Uterus (tissue), 3 donors: ENCODE measurements at regions not wholly inside any gene's neighbourhood (a gene's known extent, or its start where the extent isn't known, plus 50 kb on each side); places are given as distances from the start of the nearest gene placed in this dataset.

Experiments
- DNase-seq, 2 donors: peaks; one replicate each; pipeline ENCODE4 v3.0.0-alpha.2; 2019 to 2020
- H3K27ac ChIP-seq, 2 donors: fragments of 200-600 bp; sonication (generic); 1 replicate in 1 of 2; 2 replicates in 1 of 2; pipeline ENCODE4 v1.5.1; 2016 to 2018
- H3K27me3 ChIP-seq, 2 donors: fragments of 200-600 bp; sonication (generic); one replicate each; pipeline ENCODE4 v1.5.1; 2018 to 2019; ENCODE audit warnings: control low read depth in 1 of 2
- H3K36me3 ChIP-seq, 2 donors: fragments of 200-600 bp; sonication (generic); one replicate each; pipeline ENCODE4 v1.5.1; 2019; ENCODE audit warnings: control low read depth in 1 of 2
- H3K4me1 ChIP-seq, 2 donors: fragments of 200-600 bp; sonication (generic); one replicate each; pipeline ENCODE4 v1.5.1; 2018 to 2019; ENCODE audit warnings: control low read depth in 1 of 2
- H3K4me3 ChIP-seq, 2 donors: fragments of 200-600 bp; sonication (generic); 1 replicate in 1 of 2; 2 replicates in 1 of 2; pipeline ENCODE4 v1.5.1; 2018 to 2019; ENCODE audit warnings: mild to moderate bottlenecking in 1 of 2
- H3K9me3 ChIP-seq, 2 donors: fragments of 200-600 bp; sonication (generic); one replicate each; pipeline ENCODE4 v1.5.1; 2019; ENCODE audit warnings: control low read depth in 1 of 2
- POLR2A ChIP-seq, 2 donors: fragments of 450-650 bp; IDR thresholded peaks; one replicate each; pipeline ENCODE4 v1.6.1; 2016; ENCODE audit warnings: antibody characterized with exemption in 2 of 2, mild to moderate bottlenecking in 1 of 2, moderate library complexity in 1 of 2
- intact Hi-C: fragments of 100-400 bp; cut with DNase I; formaldehyde crosslinking; loops from one replicate; pipeline ENCODE4 v1.15.1; 2023; ENCODE audit warnings: low total_unique reads
- TF ChIP-seq, protein P1 (sequence below), 4 experiments: fragments of 200-600 bp in 2 of 4; fragments of 450-650 bp in 2 of 4; sonication (generic) in 2 of 4; IDR thresholded peaks; one replicate each; pipeline ENCODE4 v1.5.1; 2016 to 2019; ENCODE audit warnings: antibody characterized with exemption in 4 of 4, mild to moderate bottlenecking in 2 of 4, moderate library complexity in 1 of 4
- donor health status: DM: yes; HTN: yes; CAD: no.

GRCh38 chr13:22092791-22093560, 422.1 kb downstream of the FGF9 start:
- no peak for DNase-seq
- H3K9me3 ChIP-seq, result no peaks in the 10 kb centered on the region
- no peak overlapping the region for H3K4me3 ChIP-seq
- TF ChIP-seq POLR2A (IDR thresholded peaks at IDR 0.05), result no peak
- TF ChIP-seq, protein P1, sequence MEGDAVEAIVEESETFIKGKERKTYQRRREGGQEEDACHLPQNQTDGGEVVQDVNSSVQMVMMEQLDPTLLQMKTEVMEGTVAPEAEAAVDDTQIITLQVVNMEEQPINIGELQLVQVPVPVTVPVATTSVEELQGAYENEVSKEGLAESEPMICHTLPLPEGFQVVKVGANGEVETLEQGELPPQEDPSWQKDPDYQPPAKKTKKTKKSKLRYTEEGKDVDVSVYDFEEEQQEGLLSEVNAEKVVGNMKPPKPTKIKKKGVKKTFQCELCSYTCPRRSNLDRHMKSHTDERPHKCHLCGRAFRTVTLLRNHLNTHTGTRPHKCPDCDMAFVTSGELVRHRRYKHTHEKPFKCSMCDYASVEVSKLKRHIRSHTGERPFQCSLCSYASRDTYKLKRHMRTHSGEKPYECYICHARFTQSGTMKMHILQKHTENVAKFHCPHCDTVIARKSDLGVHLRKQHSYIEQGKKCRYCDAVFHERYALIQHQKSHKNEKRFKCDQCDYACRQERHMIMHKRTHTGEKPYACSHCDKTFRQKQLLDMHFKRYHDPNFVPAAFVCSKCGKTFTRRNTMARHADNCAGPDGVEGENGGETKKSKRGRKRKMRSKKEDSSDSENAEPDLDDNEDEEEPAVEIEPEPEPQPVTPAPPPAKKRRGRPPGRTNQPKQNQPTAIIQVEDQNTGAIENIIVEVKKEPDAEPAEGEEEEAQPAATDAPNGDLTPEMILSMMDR (IDR thresholded peaks at IDR 0.05), result no peak
- no peaks in the 10 kb centered on the region for H3K36me3 ChIP-seq
- no peaks in the 10 kb centered on the region for H3K27me3 ChIP-seq
- H3K4me1 ChIP-seq, result peaks cover 0 to 8% of the 10 kb centered on the region in 2 donors
- intact Hi-C loops, result no loop called here
- no peak overlapping the region for H3K27ac ChIP-seq

DNA sequence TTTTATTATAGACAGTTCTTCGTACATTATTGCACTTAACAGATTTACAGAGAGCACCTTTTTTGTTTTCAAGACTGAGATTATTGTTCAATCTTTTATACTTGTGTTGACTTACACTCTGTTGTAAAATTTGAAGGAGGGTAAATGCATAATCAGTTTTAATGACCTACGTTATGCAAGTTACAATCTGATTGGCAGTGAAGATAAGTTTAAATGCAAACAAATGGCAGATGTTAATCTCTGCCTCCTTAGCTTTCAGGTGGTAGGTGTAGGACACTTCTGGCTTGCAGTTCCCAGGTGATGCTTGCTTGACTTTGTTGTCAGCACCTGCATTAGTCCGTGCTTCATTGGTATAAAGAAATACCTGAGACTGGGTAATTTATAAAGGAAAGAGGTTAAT, 424.9 kb downstream of the FGF9 start:
- intact Hi-C loops, result no loop called here
- no peaks in the 10 kb centered on the region for H3K27me3 ChIP-seq
- H3K27ac ChIP-seq, result no peak overlapping the region
- H3K4me1 ChIP-seq, result peaks cover 0 to 5% of the 10 kb centered on the region in 2 donors
- DNase-seq, result no peak
- H3K9me3 ChIP-seq, result no peaks in the 10 kb centered on the region
- TF ChIP-seq POLR2A (IDR thresholded peaks at IDR 0.05), result no peak
- TF ChIP-seq, protein P1 (IDR thresholded peaks at IDR 0.05), result no peak
- H3K4me3 ChIP-seq, result no peak overlapping the region
- H3K36me3 ChIP-seq, result no peaks in the 10 kb centered on the region

- Histone ChIP-seq H3K9me3 (no peaks in the 10 kb centered on the region), H3K36me3 (no peaks in the 10 kb centered on the region), H3K27me3 (no peaks in the 10 kb centered on the region), H3K27ac (no peak overlapping the region), H3K4me1 (no peaks in the 10 kb centered on the region), H3K4me3 (no peak overlapping the region)
- no peak for DNase-seq
- TF ChIP-seq, protein P1 (IDR thresholded peaks at IDR 0.05), result no peak
- TF ChIP-seq POLR2A (IDR thresholded peaks at IDR 0.05), result no peak
- intact Hi-C loops, result no loop called here
These were observed 428.7 kb downstream of the FGF9 start for GRCh38 chr13:22099585-22099984.

DNA sequence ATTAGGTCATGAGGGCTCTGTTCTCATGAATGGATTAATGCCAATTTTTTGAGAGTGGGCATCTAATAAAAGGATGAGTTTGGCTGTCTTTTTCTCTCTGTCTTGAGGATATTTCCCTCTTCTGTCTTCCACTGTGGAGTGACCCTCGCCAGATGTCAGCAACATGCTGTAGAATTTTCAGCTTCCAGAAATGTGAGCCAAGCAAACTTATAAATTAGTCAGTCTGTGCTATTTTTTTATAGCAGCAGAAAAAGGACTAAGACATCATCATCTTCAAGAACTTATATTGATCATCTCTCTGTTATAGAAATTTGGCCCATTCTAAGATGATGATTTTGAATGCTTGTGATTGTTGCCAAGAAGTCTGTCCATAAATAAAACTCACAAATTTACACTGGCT, 431.4 kb downstream of the FGF9 start:
- H3K27me3 ChIP-seq, result no peaks in the 10 kb centered on the region
- no peak overlapping the region for H3K4me3 ChIP-seq
- no peaks in the 10 kb centered on the region for H3K36me3 ChIP-seq
- no peak overlapping the region for H3K27ac ChIP-seq
- no peak for DNase-seq
- H3K4me1 ChIP-seq, result no peaks in the 10 kb centered on the region
- H3K9me3 ChIP-seq, result no peaks in the 10 kb centered on the region
- intact Hi-C loops, result no loop called here
- TF ChIP-seq POLR2A (IDR thresholded peaks at IDR 0.05), result no peak
- TF ChIP-seq, protein P1 (IDR thresholded peaks at IDR 0.05), result no peak

DNA sequence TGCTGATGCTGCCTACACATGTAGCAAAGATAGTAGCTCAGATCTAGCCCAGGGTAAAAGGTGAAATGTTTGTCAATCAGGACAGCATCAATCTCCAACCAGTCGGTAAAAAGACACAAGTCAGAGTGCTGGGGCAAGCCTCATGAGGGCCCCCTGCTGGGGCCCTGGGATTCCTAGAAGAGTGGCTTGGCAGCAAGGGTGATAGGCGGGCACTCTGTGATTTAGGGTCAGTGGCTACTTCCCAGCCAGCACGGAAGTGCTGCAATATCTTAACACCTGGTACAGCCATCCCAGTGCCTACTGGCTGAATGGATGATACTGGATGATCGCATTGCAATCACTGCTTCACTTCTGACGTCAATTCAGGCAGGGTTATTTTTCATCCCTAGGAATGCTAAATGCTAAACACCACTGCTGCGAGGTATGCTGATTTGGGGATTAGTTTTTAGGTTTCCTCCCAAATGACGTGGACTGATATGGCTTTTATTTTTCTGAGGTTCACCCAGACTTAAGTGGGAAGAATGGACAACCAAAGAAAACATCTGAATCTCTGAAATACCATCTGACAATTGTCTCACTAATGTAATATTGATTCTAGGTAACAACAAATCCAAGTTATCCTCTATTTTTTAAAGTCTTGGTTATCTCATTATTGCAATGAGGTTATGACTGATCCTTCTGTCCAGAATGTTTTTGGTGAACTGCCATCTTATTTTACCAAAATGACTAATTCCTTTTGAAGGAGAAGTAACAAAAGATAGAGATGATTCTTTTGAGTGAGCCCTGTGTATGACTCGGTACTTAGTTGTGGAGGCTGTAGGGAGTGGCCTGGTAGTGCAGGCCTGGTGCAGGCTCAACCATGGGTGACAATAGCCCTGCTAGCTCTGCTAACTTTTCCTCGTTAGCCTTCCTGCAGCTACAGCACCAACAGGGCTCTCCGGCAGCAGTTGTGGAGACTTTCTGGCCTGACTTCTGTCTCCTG, 432.5 kb downstream of the FGF9 start:
- Histone ChIP-seq H3K9me3 (no peaks in the 10 kb centered on the region), H3K27ac (no peak overlapping the region), H3K4me3 (no peak overlapping the region), H3K4me1 (no peaks in the 10 kb centered on the region), H3K36me3 (no peaks in the 10 kb centered on the region), H3K27me3 (no peaks in the 10 kb centered on the region)
- no peak for DNase-seq
- intact Hi-C loops, result no loop called here
- TF ChIP-seq POLR2A (IDR thresholded peaks at IDR 0.05), result no peak
- TF ChIP-seq, protein P1 (IDR thresholded peaks at IDR 0.05), result no peak
